GM21447 (cell line): ENCODE measurements at regions not wholly inside any gene's neighbourhood (a gene's known extent, or its start where the extent isn't known, plus 50 kb on each side); places are given as distances from the start of the nearest gene placed in this dataset.

Experiments
- ATAC-seq: cut with Tn5 transposase; IDR thresholded peaks from one replicate; pipeline ENCODE4 v1.9.1; 2021; ENCODE audit not compliant: unreplicated experiment

DNA sequence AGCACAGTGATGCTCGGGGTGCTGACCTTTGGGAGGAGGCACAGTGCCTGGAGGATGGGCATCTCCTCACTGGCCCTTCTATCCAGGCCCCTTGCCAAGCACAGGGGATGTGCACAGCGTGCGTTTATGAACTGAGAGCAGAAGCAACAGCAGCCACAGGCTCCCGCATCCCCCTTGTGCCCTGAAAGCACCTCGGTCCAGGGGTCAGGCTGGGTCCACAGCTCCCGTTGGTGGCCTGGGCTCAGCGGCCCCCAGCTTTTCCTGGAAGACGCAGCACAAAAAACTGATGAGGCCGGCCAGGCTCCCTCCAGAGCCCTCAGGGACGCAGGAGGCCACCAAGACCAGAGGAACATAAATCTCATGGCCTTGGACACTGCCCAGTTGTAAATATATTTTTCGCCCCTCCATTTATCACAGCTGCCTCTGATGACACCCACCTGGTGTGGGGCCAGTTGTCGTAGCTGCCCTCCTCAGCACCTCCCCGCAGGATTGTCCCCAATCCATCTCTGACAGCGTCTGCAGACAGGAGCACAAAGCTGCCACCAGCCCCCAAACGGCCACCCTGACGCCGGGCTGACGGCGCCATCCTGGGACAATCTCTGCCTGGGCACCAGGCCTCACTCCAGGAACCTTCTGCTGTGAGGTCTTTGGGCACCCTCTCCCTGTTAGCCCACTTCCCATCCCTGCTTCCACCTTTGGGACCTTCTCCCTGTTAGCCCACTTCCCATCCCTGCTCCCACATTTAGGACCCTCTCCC is 203.1 kb downstream of the BRD1 start:
- no peak for ATAC-seq

DNA sequence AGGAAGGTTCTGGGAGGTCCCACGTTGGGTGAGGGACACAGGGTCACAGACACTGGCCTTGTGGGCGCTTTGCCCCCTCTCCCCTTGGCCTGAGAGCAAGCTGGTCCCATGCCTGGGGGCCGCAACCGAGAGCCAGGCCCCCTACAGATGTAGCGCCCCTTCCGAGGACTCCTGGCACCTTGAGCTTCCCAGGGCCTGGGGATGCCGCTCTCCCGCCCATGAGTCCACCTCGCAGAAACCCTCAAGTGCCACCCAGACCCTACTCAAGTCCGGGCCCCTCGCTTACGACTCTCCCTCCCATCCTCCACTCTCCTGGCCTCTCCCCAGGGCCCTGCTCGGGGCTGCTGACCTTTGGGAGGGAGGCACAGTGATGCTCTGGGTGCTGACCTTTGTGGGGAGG is 204.0 kb downstream of the BRD1 start:
- no peak for ATAC-seq

DNA sequence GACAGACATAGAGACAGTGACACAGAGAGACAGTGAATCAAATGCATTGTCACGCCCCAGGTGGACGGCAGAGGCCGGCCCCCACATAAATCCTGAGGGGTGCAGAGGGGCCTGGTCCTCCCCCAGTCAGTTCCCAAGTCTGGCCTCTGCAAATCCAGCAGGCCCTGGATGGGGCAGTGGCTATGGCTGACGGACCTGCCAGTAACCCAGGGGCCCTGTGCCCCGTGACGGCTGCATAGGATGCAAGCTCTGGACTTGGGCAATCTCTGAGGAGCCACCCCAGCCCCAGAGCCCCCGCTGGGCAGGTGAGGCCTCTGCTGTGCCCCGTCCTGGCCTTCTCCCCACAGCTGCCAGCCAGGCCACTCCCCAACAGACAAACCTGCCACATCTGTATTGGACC is 204.5 kb downstream of the BRD1 start:
- ATAC-seq: no peak

DNA sequence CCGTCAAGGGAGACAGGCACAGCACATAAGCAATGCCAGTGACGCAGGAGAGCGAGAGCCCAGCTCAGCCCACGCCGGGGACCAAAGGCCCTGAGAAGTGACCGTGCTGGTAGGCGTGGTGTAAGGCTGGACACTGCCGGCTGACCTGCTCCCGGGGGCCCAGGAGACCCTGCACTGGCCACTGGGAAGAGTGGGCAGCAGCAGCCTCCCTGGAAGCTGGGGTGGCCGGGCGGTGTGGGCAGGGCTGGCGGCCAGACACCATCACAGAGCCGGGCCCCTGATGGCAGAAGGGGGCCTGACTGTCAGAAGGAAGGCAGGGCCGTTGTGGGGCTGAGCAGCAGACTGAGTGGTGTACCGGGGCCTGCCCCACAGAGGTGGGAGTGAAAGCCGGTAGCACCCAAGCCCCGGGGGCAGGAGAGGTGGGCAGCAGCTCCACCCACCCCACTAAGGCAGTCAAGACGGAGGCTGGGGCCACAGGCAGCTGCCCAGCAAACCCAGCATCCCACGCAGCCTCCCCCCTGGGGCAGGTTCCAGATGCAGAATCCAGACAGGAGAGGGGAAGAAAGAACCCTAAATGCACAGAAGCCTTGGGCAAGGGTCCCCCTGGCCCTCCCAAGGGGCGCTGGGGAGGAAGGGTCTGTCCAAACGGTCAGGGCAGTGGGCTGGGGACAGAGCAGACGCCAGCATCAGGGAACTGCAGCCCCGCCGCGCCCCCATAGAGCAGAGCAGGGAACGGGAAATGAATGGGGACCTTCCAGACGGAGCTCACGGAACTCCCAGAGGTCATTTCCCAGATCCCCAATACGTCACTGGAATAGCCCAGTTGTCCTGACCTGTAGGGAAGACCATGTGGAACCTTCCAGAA is 205.2 kb downstream of the BRD1 start:
- no peak for ATAC-seq

DNA sequence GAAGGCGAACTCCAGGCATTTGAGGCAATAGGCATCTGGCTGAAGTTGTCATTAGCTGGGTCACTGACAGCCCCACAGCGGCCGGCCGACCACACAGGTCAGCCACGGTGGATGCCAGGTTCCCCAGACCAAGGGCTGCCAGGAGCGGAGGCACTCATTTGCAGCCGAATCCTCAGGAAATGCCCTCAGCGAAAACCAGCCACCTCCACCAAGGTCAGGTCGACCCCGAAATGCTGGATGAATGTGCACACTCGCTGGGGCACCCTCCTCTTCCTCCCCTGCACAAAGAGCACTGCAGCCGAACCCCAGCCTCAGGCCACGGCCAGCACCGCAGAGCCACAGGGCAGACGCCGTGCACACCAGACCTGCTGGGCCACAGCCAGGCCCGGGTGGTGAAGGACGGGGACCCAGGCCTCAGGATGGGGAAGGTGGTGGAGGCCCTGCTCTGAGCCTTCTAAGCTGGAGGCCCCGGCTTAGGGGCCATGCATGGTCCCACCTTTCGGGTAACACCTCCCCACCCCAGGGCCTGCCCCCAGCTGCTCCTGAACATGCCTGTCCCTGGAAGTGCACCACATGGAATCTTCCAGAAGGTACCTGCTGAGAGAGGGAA is 206.0 kb downstream of the BRD1 start:
- no peak for ATAC-seq

DNA sequence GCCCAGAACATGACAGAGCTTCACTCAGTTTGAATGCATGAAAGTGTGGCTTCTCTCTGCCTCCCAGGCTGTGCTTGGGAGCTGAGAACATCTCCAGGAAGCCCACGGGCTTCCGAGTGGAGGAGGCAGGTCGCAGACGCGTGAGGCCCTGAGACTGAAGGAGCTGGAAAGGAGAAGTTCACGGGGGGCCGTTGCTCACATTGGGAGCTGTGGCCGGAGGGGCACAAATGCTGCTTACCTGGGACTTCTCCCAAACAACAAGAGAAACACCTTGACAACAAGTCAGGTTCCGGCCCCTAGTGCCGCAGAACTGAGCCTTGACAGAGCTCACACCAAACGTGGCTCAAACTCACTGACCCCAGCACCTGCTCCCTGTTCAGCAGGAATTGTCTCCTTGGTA is 207.0 kb downstream of the BRD1 start:
- ATAC-seq: no peak

DNA sequence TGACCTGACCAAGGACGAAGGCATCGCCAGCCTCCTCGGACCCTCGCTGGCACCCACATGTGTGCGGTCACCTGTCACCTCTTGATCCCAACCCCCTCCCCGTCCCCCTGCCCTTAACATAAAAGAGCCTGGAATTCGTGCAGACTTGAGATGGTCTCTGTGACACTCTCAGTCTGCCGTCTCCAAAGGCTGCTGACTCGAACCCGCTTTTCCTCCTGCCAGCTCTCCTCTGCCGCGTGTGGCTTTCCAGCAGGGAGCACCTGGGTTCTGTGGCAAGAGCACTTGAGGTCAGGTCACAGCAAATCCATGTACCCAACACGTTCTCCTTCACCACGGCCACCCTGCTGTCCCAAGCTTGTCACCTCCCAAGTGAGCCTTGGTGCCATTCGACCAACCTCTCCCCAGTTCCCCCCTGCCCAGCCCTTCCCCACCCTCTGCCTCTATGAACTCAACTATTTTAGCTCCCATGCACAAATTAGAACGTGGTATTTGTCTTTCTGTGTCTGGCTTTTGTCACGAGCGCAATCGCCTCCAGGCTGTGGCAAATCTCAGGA is 207.6 kb downstream of the BRD1 start:
- no peak for ATAC-seq

DNA sequence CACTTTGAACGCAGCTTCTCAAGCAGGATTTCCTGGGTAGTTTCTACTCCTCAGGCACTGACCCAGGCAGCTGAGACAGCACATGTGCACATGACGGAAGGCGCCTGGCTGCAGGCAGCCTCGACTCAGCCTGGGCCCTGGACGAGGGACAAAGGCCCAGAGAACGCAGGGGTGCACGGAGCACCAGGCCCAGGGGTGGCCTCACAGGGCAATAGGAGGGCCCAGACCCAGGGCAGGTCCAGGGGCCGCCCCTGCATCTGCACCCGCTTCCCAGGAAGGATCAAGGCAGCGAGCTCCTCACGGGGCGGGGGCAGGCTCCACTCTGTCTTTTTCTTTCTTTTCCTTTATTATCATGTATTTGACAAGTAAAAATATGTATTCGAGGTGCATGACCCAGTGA is 208.4 kb downstream of the BRD1 start:
- ATAC-seq: no peak

DNA sequence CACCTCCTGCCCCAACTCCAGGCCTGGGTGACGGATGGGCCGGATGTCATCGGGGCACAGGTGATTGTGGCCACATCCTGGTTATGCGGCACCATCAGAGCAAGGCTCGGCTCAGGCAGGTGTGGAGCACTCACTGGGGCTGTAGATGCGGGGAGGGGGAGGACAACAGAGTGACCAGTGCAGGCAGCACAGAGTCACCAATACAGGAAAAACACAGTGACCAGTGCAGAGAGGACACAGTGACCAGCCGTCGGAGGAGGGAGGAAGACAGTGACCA is 209.1 kb downstream of the BRD1 start:
- no peak for ATAC-seq

DNA sequence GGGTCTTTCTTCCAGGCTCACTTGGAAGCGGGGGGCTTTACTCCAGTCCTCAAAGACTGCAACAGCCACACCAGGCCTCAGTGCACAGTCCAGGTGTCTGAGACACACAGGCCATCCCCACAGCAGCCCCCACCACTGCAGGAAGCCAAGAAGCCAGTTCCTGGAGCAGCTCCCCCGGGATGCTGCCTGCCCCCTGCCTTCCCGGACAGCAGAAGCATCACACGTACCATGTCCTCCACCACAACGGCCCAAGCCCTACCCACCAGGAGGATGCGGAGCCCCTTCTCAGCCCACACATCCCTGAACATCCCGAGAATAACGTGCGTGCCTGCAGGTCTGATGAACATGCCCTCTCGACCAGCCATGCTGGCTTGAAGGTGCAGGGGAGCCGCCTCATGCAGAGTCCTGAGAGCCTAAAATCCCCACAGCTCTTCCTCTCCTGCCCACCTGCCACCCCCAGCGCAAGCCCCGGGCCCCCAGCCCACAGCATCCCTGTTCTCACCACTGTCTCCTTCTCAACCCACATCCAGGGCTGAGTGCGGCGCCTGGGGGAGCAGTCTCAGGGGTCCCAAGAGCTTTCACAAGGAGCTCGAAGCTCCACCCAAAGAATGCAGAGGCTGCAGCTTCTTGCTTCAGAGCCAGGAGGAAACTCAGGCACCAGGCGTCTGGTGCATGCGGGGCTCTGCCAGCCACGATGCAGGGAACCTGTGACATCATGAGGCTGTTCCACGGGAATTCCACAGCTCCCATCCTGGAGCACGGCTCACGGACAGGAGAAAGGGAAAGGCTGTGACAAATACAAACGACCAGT is 209.6 kb downstream of the BRD1 start:
- ATAC-seq: no peak

DNA sequence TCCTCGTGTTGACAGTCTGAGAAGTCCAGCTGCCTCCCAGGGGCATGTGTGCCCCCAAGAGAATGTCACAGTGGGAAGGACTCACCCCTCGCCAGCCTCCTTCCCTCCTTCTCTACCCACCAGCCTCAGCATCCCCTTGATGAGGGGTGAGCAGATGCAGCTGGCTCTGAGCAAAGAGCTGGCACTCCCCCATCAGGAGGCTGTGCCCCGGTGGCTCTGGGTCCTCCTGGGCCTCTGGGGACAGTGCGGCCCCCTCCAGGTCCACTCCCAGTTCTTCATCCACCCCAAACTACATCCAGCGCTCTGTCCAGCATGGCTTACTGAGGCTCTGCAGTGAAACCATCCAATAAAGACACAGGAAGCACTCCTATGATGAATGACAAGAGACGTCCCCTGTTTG is 210.4 kb downstream of the BRD1 start:
- ATAC-seq: no peak

DNA sequence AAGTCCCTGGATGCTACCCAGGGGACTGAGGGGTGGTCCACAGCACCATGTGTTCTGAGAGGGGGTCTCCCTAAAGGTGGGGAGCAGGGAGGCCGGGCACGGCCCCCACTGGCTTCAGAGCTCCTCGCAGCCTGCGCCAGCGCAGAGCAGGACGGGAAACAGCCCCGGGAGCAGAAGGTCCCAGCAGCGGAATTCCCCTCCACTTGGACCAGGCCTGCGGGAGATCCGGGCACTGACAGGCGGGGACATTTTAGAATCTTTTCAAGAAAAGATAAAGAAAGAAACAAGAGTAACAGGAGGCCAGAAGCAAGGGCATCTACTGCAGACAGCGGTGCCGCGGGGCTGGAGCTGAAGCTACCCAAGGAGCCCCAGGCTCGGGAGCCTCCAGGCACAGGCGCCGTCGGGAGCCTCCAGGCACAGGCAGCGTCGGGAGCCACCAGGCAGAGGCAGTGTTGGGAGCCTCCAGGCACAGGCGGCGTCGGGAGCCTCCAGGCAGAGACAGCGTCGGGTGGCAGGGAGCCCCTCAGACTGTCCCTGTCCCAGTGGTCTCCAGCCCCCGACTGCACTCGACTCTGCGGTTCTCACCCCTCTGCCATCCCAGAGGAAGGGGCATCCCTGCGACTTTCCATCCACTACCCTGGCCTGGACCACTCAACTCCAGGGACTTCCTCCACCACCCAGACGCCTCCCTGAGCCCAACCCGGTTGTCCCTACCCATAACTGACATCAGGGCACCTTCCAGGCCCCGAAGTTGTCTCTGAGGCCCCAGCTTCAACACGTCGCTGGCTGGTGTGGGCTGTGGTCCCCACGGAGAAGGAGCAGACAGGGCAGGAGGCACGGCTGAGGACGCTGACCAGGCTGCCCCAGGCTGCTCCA is 211.1 kb downstream of the BRD1 start:
- ATAC-seq: no peak

DNA sequence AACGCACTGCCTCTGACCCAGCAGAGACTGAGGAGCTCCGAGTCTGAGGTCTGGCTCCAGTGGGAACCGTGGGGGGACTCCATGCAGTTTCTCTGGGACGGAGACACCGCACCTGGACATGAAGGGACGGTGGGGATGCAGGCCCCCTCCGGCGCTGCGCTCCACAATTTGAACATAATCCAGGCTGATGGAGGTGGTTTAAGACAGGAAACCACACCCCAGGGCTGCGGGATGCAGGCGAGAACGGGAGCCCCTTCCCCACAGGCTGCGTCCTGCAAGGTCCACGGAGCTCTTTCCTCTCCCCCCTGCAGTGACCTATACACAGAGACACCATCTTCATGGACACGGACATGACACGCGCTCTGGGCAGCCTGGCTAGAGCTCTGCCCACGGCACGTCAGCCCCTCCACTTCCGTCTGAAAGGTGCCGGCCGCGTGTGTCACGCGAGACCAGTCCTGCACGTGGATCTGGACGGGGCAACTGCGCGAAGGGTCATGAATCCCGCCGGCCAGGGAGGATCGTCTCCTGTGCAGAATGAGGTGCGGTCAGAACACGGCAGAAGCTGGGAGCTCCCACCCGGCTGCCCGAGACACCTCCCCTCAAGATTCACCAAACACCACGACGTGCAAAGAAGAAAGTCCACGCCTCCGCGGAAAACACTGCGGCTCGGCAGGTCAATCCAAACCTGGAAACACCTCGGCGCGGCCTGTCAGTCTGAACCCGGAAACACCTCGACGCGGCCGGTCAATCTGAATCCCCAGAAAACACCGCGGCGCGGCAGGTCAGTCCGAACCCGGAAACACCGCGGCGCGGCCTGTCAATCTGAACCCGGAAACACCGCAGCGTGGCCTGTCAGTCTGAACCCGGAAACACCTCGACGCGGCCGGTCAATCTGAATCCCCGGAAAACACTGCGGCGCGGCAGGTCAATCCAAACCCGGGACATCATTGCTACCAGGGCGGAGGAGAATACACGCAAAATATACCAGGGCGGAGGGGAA is 212.4 kb downstream of the BRD1 start:
- ATAC-seq: no peak

DNA sequence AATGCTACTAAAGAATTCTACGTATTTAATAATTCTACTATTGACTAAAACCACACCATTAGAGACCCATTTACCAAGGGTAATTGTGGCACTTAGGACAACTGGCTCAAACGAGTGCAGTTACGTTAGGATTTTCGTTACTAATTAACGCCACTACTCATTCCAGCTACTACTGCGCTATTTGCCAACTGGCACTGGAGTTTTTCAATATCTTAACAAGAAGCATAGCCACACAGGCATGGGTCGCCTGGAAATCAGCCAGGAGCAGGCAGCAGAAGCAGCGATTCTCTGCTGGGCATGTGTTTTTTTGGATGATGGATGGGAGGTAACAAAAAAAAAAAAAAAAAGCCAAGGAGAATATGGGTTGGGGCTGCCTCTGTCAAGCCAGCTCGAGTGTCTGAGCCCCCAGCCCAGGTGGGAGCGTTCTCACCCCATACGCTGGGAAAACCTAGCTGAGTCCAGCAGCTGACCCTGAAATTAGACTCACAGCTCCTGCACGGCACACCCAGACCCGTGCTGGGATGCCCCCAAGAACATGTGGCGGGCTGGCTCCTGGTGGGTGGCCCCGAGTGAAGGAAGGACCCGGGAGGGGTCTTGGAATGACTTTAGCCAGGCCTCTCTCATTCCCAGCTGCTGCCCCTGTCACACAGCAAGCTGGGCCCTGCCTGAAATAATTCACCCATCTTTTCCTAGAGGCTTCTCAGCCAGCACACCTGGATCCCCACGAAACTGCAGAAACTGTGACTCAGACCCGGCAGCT is 214.0 kb downstream of the BRD1 start:
- no peak for ATAC-seq

DNA sequence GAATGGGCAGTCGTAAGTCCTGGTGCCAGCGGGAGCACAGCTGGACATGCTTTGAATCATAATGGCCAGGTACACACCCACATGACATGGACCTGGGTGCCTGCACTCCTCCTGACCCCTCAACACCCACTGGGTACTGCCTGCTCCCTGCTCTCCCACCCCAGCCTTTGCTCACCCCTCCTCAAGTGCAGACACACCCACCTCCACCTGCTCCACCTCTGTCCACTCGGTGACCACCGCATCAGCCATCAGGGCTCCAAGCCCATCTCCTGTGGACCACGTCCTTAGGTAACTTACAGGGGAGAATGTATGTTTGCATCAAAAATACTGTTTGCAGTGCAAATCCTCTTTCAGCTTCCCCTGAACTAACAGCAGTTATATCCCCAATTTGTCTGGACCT is 214.6 kb downstream of the BRD1 start:
- no peak for ATAC-seq

DNA sequence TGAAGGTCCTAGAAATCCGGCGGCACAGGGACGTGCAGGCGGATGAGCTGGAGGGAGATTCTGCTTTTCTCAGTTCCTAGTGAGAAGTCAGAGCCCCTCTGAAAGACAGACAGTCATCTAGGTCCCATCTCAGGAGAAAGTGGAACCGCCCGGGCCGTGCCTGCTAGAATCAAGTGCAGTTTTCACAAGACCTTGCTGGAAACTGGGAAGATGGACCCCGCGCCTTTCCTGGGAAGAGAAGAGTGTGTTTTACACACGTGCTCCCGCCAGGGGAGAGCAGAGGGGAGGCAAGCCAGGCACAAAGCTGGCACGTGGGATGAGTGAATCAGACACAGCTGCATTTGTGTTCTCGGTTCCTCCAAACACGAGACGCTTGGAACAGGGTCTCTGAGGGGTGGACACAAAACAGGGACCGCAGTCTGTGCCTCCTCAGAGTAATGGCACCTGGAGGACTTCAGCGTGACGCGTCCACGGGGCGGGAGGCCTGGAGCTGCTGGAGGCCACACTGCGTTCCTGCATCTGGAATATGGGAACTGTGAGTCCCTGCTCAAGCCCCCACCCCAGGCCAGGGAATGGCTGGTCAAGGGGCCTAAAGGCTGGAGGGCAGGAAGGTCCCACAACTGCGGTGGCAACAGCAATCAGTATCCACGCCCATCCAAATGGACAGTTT is 218.3 kb downstream of the BRD1 start:
- no peak for ATAC-seq

DNA sequence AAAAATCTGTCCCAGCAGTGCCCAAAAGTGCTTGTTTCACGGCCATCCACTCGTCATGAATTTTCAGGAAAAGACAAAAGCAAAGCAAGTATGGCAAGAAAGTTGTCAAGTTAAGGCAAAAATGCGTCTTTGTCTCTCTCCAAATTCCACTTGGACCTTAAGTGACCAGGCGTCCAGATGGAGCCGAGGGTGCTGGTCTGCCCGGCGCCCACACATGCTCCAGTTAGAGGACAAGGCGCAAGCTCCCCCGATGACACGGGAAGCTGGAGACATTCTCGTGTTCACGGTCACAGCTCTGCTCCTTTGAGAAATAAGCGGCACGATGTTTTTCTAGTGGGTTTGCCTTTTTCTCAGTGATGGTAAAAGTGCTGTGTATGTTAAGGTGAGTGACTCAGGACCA is 219.0 kb downstream of the BRD1 start:
- no peak for ATAC-seq

DNA sequence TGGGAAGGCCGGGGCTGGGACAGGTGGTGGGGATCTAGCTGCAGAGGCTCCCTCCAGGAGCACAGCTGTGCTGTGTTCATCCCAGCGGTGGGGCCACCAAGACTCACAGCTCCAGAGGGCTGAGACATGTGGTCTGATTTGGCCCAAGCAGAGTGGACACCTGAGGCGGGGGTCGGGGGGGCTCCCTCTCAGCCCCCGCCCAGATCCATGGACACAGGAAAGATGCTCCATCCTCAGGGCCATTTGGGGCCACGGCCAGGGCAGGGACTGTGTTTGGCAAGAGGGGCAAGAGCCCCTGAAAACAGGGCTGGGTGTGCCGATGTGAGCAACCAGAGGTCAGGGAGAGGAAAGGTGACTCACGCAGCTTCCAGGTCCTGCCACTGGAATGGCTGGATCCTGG is 219.4 kb downstream of the BRD1 start:
- ATAC-seq: no peak
